ENCODE measurements at regions not wholly inside any gene's neighbourhood (a gene's known extent, or its start where the extent isn't known, plus 50 kb on each side); places are given as distances from the start of the nearest gene placed in this dataset.

- Histone ChIP-seq H3K36me3 (no peaks in the 10 kb centered on the region), H3K4me1 (no peaks in the 10 kb centered on the region), H3K4me3 (no peak overlapping the region), H3K27me3 (no peaks in the 10 kb centered on the region), H3K9me3 (no peaks in the 10 kb centered on the region), H3K27ac (no peak overlapping the region)
- FAIRE-seq (no peak), ATAC-seq (no peak), DNase-seq (no peak)
- no peak for TF ChIP-seq CTCF (IDR thresholded peaks at IDR 0.05)
- intact Hi-C loops (cut with DNase I): no loop called here
- 86 to 93% methylated on average over 8 of the region's 8 CpGs for WGBS, 2 donors
Measured at GRCh38 chr2:129862668-129863067, 116.8 kb upstream of the RAB6C start.

- no peak overlapping the region for H3K27ac ChIP-seq
- no peaks in the 10 kb centered on the region for H3K9me3 ChIP-seq
- H3K27me3 ChIP-seq: no peaks in the 10 kb centered on the region
- intact Hi-C loops (cut with DNase I): no loop called here
- no peak overlapping the region for H3K4me3 ChIP-seq
- no peak for FAIRE-seq
- 93% methylated on average over 3 of the region's 3 CpGs for WGBS, 2 donors
- no peak for DNase-seq
- H3K4me1 ChIP-seq: no peaks in the 10 kb centered on the region
- TF ChIP-seq CTCF (IDR thresholded peaks at IDR 0.05): no peak
- no peak for ATAC-seq
- H3K36me3 ChIP-seq: no peaks in the 10 kb centered on the region
Measured at GRCh38 chr2:129863350-129863749, 116.1 kb upstream of the RAB6C start.

GRCh38 chr2:129864719-129865118 is 114.7 kb upstream of the RAB6C start:
- ATAC-seq (no peak), DNase-seq (no peak), FAIRE-seq (no peak)
- Histone ChIP-seq H3K27me3 (no peaks in the 10 kb centered on the region), H3K27ac (no peak overlapping the region), H3K9me3 (no peaks in the 10 kb centered on the region), H3K4me1 (no peaks in the 10 kb centered on the region), H3K36me3 (no peaks in the 10 kb centered on the region), H3K4me3 (no peak overlapping the region)
- TF ChIP-seq CTCF (IDR thresholded peaks at IDR 0.05): no peak
- intact Hi-C loops (cut with DNase I): no loop called here
- 84 to 88% methylated on average over 1 of the region's 1 CpG for WGBS, 2 donors

GRCh38 chr2:129865976-129866375 is 113.5 kb upstream of the RAB6C start:
- H3K9me3 ChIP-seq: no peaks in the 10 kb centered on the region
- no peaks in the 10 kb centered on the region for H3K4me1 ChIP-seq
- 69 to 74% methylated on average over 11 of the region's 11 CpGs for WGBS, 2 donors
- H3K27ac ChIP-seq: no peak overlapping the region
- TF ChIP-seq CTCF (IDR thresholded peaks at IDR 0.05): no peak
- FAIRE-seq (no peak), DNase-seq (no peak), ATAC-seq (no peak)
- H3K27me3 ChIP-seq: no peaks in the 10 kb centered on the region
- intact Hi-C loops (cut with DNase I): no loop called here
- no peaks in the 10 kb centered on the region for H3K36me3 ChIP-seq
- H3K4me3 ChIP-seq: no peak overlapping the region

GRCh38 chr2:129866391-129866790 is 113.1 kb upstream of the RAB6C start:
- no peaks in the 10 kb centered on the region for H3K27me3 ChIP-seq
- H3K27ac ChIP-seq: no peak overlapping the region
- H3K9me3 ChIP-seq: no peaks in the 10 kb centered on the region
- no peaks in the 10 kb centered on the region for H3K4me1 ChIP-seq
- TF ChIP-seq CTCF (IDR thresholded peaks at IDR 0.05): no peak
- intact Hi-C loops (cut with DNase I): no loop called here
- no peak overlapping the region for H3K4me3 ChIP-seq
- 93 to 99% methylated on average over 3 of the region's 3 CpGs for WGBS, 2 donors
- no peaks in the 10 kb centered on the region for H3K36me3 ChIP-seq
- DNase-seq (no peak), ATAC-seq (no peak), FAIRE-seq (no peak)

Measured in pancreas (tissue), 10 donors.